Activated CD8-positive, alpha-beta T cell treated with anti-CD3 and anti-CD28 coated beads for 36 hours (primary cell): ENCODE measurements at regions not wholly inside any gene's neighbourhood (a gene's known extent, or its start where the extent isn't known, plus 50 kb on each side); places are given as distances from the start of the nearest gene placed in this dataset.
"Not testable (repeated sequence)": the region's sequence is repeated elsewhere in the genome, so short reads cannot be mapped to it uniquely, and the experiment has no call there.

ENCODE experiments used
- ATAC-seq: fragments of 200-7000 bp; cut with Tn5 transposase; one replicate; pipeline ENCODE4 v1.10.0; 2021; ENCODE audit warnings: mild to moderate bottlenecking, moderate library complexity
- CTCF ChIA-PET: fragments of 350-600 bp; sonication (Branson Sonifier 250); formaldehyde crosslinking; loops from one replicate; lab custom pipeline; 2021; ENCODE audit warnings: antibody characterized with exemption; lab: Charles Lee
- POLR2A ChIA-PET: fragments of 350-600 bp; sonication (Branson Sonifier 250); formaldehyde crosslinking; loops from one replicate; lab custom pipeline; 2021; ENCODE audit warnings: antibody characterized with exemption; lab: Charles Lee
- DNase-seq: peaks from one replicate; pipeline ENCODE4 v3.0.0-alpha.2; 2020
- H3K27ac Mint-ChIP-seq: one replicate; pipeline ENCODE4 v1.8.0; 2021; ENCODE audit warnings: mild to moderate bottlenecking, mixed read lengths
- H3K27me3 Mint-ChIP-seq: one replicate; pipeline ENCODE4 v1.8.0; 2021; ENCODE audit warnings: mixed read lengths
- H3K36me3 Mint-ChIP-seq: one replicate; pipeline ENCODE4 v1.8.0; 2021; ENCODE audit warnings: low read depth, mixed read lengths
- H3K4me1 Mint-ChIP-seq: one replicate; pipeline ENCODE4 v1.8.0; 2021; ENCODE audit warnings: low read depth, mixed read lengths
- H3K4me3 Mint-ChIP-seq: one replicate; pipeline ENCODE4 v1.8.0; 2021; ENCODE audit warnings: mild to moderate bottlenecking, moderate library complexity, mixed read lengths
- H3K9me3 Mint-ChIP-seq: one replicate; pipeline ENCODE4 v1.8.0; 2021; ENCODE audit warnings: mixed read lengths
- CTCF ChIP-seq: fragments of 200-600 bp; IDR thresholded peaks from one replicate; pipeline ENCODE4 v1.8.0; 2022; ENCODE audit warnings: antibody characterized with exemption, mild to moderate bottlenecking
- intact Hi-C: fragments of 100-400 bp; cut with micrococcal nuclease; formaldehyde crosslinking; loops from one replicate; pipeline ENCODE4 v1.10.0; 2022

DNA sequence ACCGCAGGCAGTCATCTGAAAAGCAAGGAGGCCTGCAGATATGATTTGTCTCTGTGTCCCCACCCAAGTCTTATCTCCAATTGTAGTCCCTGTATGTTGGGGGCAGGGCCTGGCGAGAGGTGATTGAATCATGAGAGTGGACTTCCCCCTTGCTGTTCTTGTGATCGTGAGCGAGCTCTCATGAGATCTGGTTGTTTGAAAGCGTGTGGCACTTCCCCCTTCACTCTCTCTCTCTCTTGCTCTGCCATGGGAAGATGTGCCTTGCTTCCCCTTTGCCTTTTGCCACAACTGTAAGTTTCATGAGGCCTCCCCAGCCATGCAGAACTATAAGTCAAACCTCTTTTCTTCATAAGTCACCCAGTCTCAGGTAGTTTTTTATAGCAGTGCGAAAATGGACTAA is 83.3 kb downstream of the TMCO5A start:
- no peak overlapping the region for H3K27ac Mint-ChIP-seq
- DNase-seq (no peak), ATAC-seq (no peak)
- ChIA-PET POLR2A (no interaction called here), CTCF (no interaction called here)
- no peak overlapping the region for H3K4me3 Mint-ChIP-seq
- H3K36me3 Mint-ChIP-seq, result no peaks in the 10 kb centered on the region
- H3K4me1 Mint-ChIP-seq, result no peaks in the 10 kb centered on the region
- TF ChIP-seq CTCF, result no peak
- intact Hi-C loops, result no loop called here
- no peaks in the 10 kb centered on the region for H3K9me3 Mint-ChIP-seq
- H3K27me3 Mint-ChIP-seq, result peaks cover 3% of the 10 kb centered on the region

- H3K27me3 Mint-ChIP-seq, result peaks cover 3% of the 10 kb centered on the region
- no peak overlapping the region for H3K27ac Mint-ChIP-seq
- CTCF ChIA-PET, result no interaction called here
- POLR2A ChIA-PET, result no interaction called here
- H3K4me3 Mint-ChIP-seq, result no peak overlapping the region
- intact Hi-C loops, result no loop called here
- no peak for DNase-seq
- no peaks in the 10 kb centered on the region for H3K36me3 Mint-ChIP-seq
- no peaks in the 10 kb centered on the region for H3K9me3 Mint-ChIP-seq
- no peak for ATAC-seq
- TF ChIP-seq CTCF, result no peak
- H3K4me1 Mint-ChIP-seq, result no peaks in the 10 kb centered on the region
These were observed 84.6 kb downstream of the TMCO5A start for GRCh38 chr15:38019066-38019465.

DNA sequence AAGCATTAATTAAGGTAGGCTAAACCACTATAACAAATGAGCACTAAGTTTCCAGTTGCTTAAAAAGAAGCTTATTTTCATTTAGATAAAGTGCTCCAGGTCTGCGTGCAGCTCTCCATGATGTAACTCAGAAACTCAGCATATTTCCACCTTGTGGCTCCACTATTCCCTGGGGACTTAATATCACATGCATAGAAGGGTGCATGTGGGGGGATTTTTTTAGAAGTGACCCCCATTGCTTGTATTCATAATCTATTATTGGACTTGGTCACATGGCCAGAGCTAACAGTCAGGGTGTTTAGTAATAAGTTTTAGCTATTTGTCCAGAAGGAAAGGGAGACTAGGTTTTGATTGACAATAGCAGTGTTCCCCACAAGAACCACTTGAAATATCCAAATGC is 86.8 kb downstream of the TMCO5A start:
- no peak for DNase-seq
- no peak for ATAC-seq
- ChIA-PET CTCF (no interaction called here), POLR2A (no interaction called here)
- intact Hi-C loops, result no loop called here
- H3K9me3 Mint-ChIP-seq, result no peaks in the 10 kb centered on the region
- no peaks in the 10 kb centered on the region for H3K36me3 Mint-ChIP-seq
- no peak overlapping the region for H3K4me3 Mint-ChIP-seq
- H3K4me1 Mint-ChIP-seq, result no peaks in the 10 kb centered on the region
- H3K27me3 Mint-ChIP-seq, result peaks cover 4% of the 10 kb centered on the region
- H3K27ac Mint-ChIP-seq, result no peak overlapping the region
- no peak for TF ChIP-seq CTCF

GRCh38 chr15:38024293-38025091 is 90.1 kb downstream of the TMCO5A start:
- ChIA-PET POLR2A (no interaction called here), CTCF (no interaction called here)
- peaks cover 11% of the 10 kb centered on the region for H3K27me3 Mint-ChIP-seq
- H3K36me3 Mint-ChIP-seq, result no peaks in the 10 kb centered on the region
- no peak for DNase-seq
- H3K27ac Mint-ChIP-seq, result no peak overlapping the region
- no peak overlapping the region for H3K4me3 Mint-ChIP-seq
- H3K9me3 Mint-ChIP-seq, result no peaks in the 10 kb centered on the region
- intact Hi-C loops, result no loop called here
- no peak for TF ChIP-seq CTCF
- no peak for ATAC-seq
- no peaks in the 10 kb centered on the region for H3K4me1 Mint-ChIP-seq

DNA sequence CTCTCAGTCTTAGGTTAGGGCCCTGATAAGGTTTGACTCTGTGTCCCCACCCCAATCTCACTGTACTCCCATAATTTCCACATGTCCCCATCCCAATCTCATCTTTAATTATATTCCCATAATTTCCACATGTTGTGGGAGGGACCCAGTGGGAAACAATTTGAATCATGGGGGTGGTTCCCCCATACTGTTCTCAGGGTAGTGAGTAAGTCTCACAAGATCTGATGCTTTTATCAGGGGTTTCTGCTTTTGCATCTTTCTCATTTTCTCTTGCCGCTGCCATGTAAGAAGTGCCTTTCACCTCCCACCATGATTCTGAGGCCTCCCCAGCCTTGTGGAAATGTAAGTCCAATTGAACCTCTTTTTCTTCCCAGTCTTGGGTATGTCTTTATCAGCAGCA is 91.2 kb downstream of the TMCO5A start:
- H3K27ac Mint-ChIP-seq, H3K9me3 Mint-ChIP-seq, DNase-seq, ATAC-seq, H3K4me3 Mint-ChIP-seq, intact Hi-C loops, H3K4me1 Mint-ChIP-seq, POLR2A ChIA-PET, H3K36me3 Mint-ChIP-seq: not testable (repeated sequence)
- CTCF ChIA-PET, result interaction anchor here (0.7 kb wide), 1 partner anchor 364 kb away, joined by 3 read pairs; no protein-coding TSS in a partner anchor
- H3K27me3 Mint-ChIP-seq, result peaks cover 13% of the 10 kb centered on the region
